Hepatocyte (in vitro differentiated cells): ENCODE measurements at regions not wholly inside any gene's neighbourhood (a gene's known extent, or its start where the extent isn't known, plus 50 kb on each side); places are given as distances from the start of the nearest gene placed in this dataset.

Source experiments
- DNase-seq: peaks from one replicate; pipeline ENCODE4 v3.0.0-alpha.2; 2016; ENCODE audit warnings: low spot score
- H2AFZ ChIP-seq: fragments of 200-600 bp; sonication (generic); 2 replicates; pipeline ENCODE4 v1.6.0; 2016; ENCODE audit warnings: antibody characterized with exemption, mild to moderate bottlenecking
- H3K27ac ChIP-seq: fragments of 200-600 bp; sonication (generic); 2 replicates; pipeline ENCODE4 v1.5.1; 2016; ENCODE audit warnings: mild to moderate bottlenecking
- H3K27me3 ChIP-seq: fragments of 200-600 bp; sonication (generic); 2 replicates; pipeline ENCODE4 v1.6.1; 2016
- H3K36me3 ChIP-seq: fragments of 200-600 bp; sonication (generic); replicated peaks from 2 replicates; pipeline ENCODE4 v1.5.1; 2016; ENCODE audit warnings: low read depth; ENCODE audit not compliant: insufficient read depth
- H3K4me1 ChIP-seq: fragments of 200-600 bp; sonication (generic); 2 replicates; pipeline ENCODE4 v1.5.1; 2016; ENCODE audit warnings: mild to moderate bottlenecking, moderate library complexity; ENCODE audit not compliant: insufficient read depth
- H3K4me2 ChIP-seq: fragments of 200-600 bp; sonication (generic); 2 replicates; pipeline ENCODE4 v1.6.0; 2016
- H3K4me3 ChIP-seq: fragments of 200-600 bp; sonication (generic); 2 replicates; pipeline ENCODE4 v1.5.1; 2016; ENCODE audit warnings: mild to moderate bottlenecking
- H3K79me2 ChIP-seq: fragments of 200-600 bp; sonication (generic); 2 replicates; pipeline ENCODE4 v1.6.0; 2017; ENCODE audit warnings: mild to moderate bottlenecking
- H3K9me2 ChIP-seq: fragments of 200-600 bp; sonication (generic); replicated peaks from 2 replicates; pipeline ENCODE4 v1.6.0; 2017; ENCODE audit warnings: mild to moderate bottlenecking; ENCODE audit not compliant: insufficient read depth
- H3K9me3 ChIP-seq: fragments of 200-600 bp; sonication (generic); 2 replicates; pipeline ENCODE4 v1.5.1; 2016; ENCODE audit warnings: low read depth, mild to moderate bottlenecking
- H4K20me1 ChIP-seq: fragments of 200-600 bp; sonication (generic); 2 replicates; pipeline ENCODE4 v1.6.0; 2016; ENCODE audit warnings: mild to moderate bottlenecking; ENCODE audit not compliant: insufficient read depth, poor library complexity, severe bottlenecking
- EZH2 ChIP-seq: fragments of 200-600 bp; sonication (generic); IDR thresholded peaks from 2 replicates; pipeline ENCODE4 v1.6.1; 2016; ENCODE audit warnings: antibody characterized with exemption, mild to moderate bottlenecking, borderline replicate concordance
- EZH2phosphoT487 ChIP-seq: fragments of 200-600 bp; sonication (generic); IDR thresholded peaks from one replicate; pipeline ENCODE4 v1.6.1; 2018; ENCODE audit warnings: antibody characterized with exemption, mild to moderate bottlenecking, low read depth, moderate library complexity; ENCODE audit not compliant: unreplicated experiment, severe bottlenecking
- WGBS: methylation state at CpG from one replicate; pipeline ENCODE4 v1.1.6; 2016; ENCODE audit warnings: low lambda C conversion rate; ENCODE audit errors: missing lambda C conversion rate; 5-methylcytosine and 5-hydroxymethylcytosine counted together
- TF ChIP-seq, protein P1 (sequence below): fragments of 200-600 bp; sonication (generic); IDR thresholded peaks from 2 replicates; pipeline ENCODE4 v1.5.1; 2016; ENCODE audit warnings: antibody characterized with exemption, mild to moderate bottlenecking; ENCODE audit not compliant: poor library complexity

GRCh38 chr1:65077369-65077768 is 70.6 kb upstream of the AK4 start:
- Histone ChIP-seq H2AFZ (no peak overlapping the region), H3K4me3 (no peak overlapping the region), H3K79me2 (no peaks in the 10 kb centered on the region), H3K9me2 (no peaks in the 10 kb centered on the region), H3K27me3 (peaks cover 3% of the 10 kb centered on the region), H3K27ac (no peak overlapping the region), H3K36me3 (no peaks in the 10 kb centered on the region), H4K20me1 (no peaks in the 10 kb centered on the region), H3K4me2 (no peak overlapping the region), H3K4me1 (no peaks in the 10 kb centered on the region), H3K9me3 (no peaks in the 10 kb centered on the region)
- no peak for TF ChIP-seq EZH2
- TF ChIP-seq, protein P1, sequence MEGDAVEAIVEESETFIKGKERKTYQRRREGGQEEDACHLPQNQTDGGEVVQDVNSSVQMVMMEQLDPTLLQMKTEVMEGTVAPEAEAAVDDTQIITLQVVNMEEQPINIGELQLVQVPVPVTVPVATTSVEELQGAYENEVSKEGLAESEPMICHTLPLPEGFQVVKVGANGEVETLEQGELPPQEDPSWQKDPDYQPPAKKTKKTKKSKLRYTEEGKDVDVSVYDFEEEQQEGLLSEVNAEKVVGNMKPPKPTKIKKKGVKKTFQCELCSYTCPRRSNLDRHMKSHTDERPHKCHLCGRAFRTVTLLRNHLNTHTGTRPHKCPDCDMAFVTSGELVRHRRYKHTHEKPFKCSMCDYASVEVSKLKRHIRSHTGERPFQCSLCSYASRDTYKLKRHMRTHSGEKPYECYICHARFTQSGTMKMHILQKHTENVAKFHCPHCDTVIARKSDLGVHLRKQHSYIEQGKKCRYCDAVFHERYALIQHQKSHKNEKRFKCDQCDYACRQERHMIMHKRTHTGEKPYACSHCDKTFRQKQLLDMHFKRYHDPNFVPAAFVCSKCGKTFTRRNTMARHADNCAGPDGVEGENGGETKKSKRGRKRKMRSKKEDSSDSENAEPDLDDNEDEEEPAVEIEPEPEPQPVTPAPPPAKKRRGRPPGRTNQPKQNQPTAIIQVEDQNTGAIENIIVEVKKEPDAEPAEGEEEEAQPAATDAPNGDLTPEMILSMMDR: no peak
- no peak for TF ChIP-seq EZH2phosphoT487
- no peak for DNase-seq
- 79% methylated on average over 3 of the region's 3 CpGs for WGBS

GRCh38 chr1:65079941-65080340 is 68.1 kb upstream of the AK4 start:
- no peak overlapping the region for H3K4me3 ChIP-seq
- no peak overlapping the region for H3K27ac ChIP-seq
- no peaks in the 10 kb centered on the region for H3K9me2 ChIP-seq
- TF ChIP-seq EZH2phosphoT487 (no peak), EZH2 (no peak)
- TF ChIP-seq, protein P1: no peak
- H3K27me3 ChIP-seq: no peaks in the 10 kb centered on the region
- no peaks in the 10 kb centered on the region for H3K36me3 ChIP-seq
- WGBS: 87% methylated on average over 5 of the region's 5 CpGs
- H4K20me1 ChIP-seq: no peaks in the 10 kb centered on the region
- no peak overlapping the region for H3K4me2 ChIP-seq
- H2AFZ ChIP-seq: no peak overlapping the region
- no peaks in the 10 kb centered on the region for H3K9me3 ChIP-seq
- no peak for DNase-seq
- no peaks in the 10 kb centered on the region for H3K79me2 ChIP-seq
- H3K4me1 ChIP-seq: no peaks in the 10 kb centered on the region

GRCh38 chr1:65082346-65083040 is 65.5 kb upstream of the AK4 start:
- H4K20me1 ChIP-seq: no peaks in the 10 kb centered on the region
- no peaks in the 10 kb centered on the region for H3K79me2 ChIP-seq
- no peaks in the 10 kb centered on the region for H3K36me3 ChIP-seq
- H3K4me2 ChIP-seq: no peak overlapping the region
- no peaks in the 10 kb centered on the region for H3K4me1 ChIP-seq
- H3K27me3 ChIP-seq: no peaks in the 10 kb centered on the region
- H3K27ac ChIP-seq: no peak overlapping the region
- no peak overlapping the region for H3K4me3 ChIP-seq
- 96% methylated on average over 6 of the region's 6 CpGs for WGBS
- H3K9me3 ChIP-seq: no peaks in the 10 kb centered on the region
- no peaks in the 10 kb centered on the region for H3K9me2 ChIP-seq
- DNase-seq: no peak
- H2AFZ ChIP-seq: no peak overlapping the region
- no peak for TF ChIP-seq EZH2
- TF ChIP-seq EZH2phosphoT487: no peak

- no peak overlapping the region for H3K4me2 ChIP-seq
- H2AFZ ChIP-seq: no peak overlapping the region
- H3K27me3 ChIP-seq: no peaks in the 10 kb centered on the region
- H3K79me2 ChIP-seq: no peaks in the 10 kb centered on the region
- H3K4me1 ChIP-seq: no peaks in the 10 kb centered on the region
- 82% methylated on average over 4 of the region's 4 CpGs for WGBS
- H3K4me3 ChIP-seq: no peak overlapping the region
- no peak overlapping the region for H3K27ac ChIP-seq
- H4K20me1 ChIP-seq: no peaks in the 10 kb centered on the region
- no peaks in the 10 kb centered on the region for H3K9me2 ChIP-seq
- no peaks in the 10 kb centered on the region for H3K36me3 ChIP-seq
- no peak for TF ChIP-seq EZH2
- TF ChIP-seq EZH2phosphoT487: no peak
- TF ChIP-seq, protein P1: no peak
- DNase-seq: no peak
- no peaks in the 10 kb centered on the region for H3K9me3 ChIP-seq
Measured at GRCh38 chr1:65083263-65083896, 64.6 kb upstream of the AK4 start.
